GM12874 (cell line): ENCODE measurements at regions not wholly inside any gene's neighbourhood (a gene's known extent, or its start where the extent isn't known, plus 50 kb on each side); places are given as distances from the start of the nearest gene placed in this dataset.

Source experiments
- CTCF ChIP-seq: IDR thresholded peaks from 2 replicates; pipeline ENCODE4 v1.5.1; 2011; ENCODE audit warnings: low read depth, mild to moderate bottlenecking, control low read depth, low read length, moderate library complexity; ENCODE audit not compliant: insufficient read depth

GRCh38 chr4:11606078-11606477 lies 177.4 kb upstream of the HS3ST1 start:
- TF ChIP-seq CTCF, result no peak

GRCh38 chr4:11605597-11605996 lies 176.9 kb upstream of the HS3ST1 start:
- TF ChIP-seq CTCF, result no peak

- no peak for TF ChIP-seq CTCF
Observed at GRCh38 chr4:11604821-11605220, 176.1 kb upstream of the HS3ST1 start.

GRCh38 chr4:11603591-11604194 lies 175.0 kb upstream of the HS3ST1 start:
- TF ChIP-seq CTCF, result no peak

- TF ChIP-seq CTCF, result no peak
Observed at GRCh38 chr4:11602606-11603340, 174.1 kb upstream of the HS3ST1 start.

- TF ChIP-seq CTCF, result no peak
Observed at GRCh38 chr4:11599064-11599463, 170.4 kb upstream of the HS3ST1 start.

GRCh38 chr4:11598591-11598990 lies 169.9 kb upstream of the HS3ST1 start:
- no peak for TF ChIP-seq CTCF
